ENCODE measurements at regions not wholly inside any gene's neighbourhood (a gene's known extent, or its start where the extent isn't known, plus 50 kb on each side); places are given as distances from the start of the nearest gene placed in this dataset.
A peak's percentile ranks its signal among the peaks of the same experiment; 100 is the strongest.

GRCh38 chr1:219039017-219039681 is 134.5 kb upstream of the LYPLAL1 start:
- Histone ChIP-seq H3K4me3 (ENCODE audit: low read depth, low read length) (no peak overlapping the region), H3K27me3 (ENCODE audit: control insufficient read depth, insufficient read depth, low read length) (no peaks in the 10 kb centered on the region), H3K36me3 (ENCODE audit: control insufficient read depth, insufficient read depth, low read length) (no peaks in the 10 kb centered on the region)
- DNase-seq (ENCODE audit: low read depth) (no peak), FAIRE-seq (no peak)
- TF ChIP-seq CTCF (IDR thresholded peaks at IDR 0.05; ENCODE audit: insufficient read depth, low read length, severe bottlenecking) = no peak

- TF ChIP-seq CTCF (IDR thresholded peaks at IDR 0.05; ENCODE audit: insufficient read depth, low read length, severe bottlenecking) = no peak
- FAIRE-seq (no peak), DNase-seq (ENCODE audit: low read depth) (no peak)
- H3K36me3 ChIP-seq (ENCODE audit: control insufficient read depth, insufficient read depth, low read length) = no peaks in the 10 kb centered on the region
- no peak overlapping the region for H3K4me3 ChIP-seq (ENCODE audit: low read depth, low read length)
- no peaks in the 10 kb centered on the region for H3K27me3 ChIP-seq (ENCODE audit: control insufficient read depth, insufficient read depth, low read length)
Measured at GRCh38 chr1:219039682-219040154, 134.0 kb upstream of the LYPLAL1 start.

- TF ChIP-seq CTCF (IDR thresholded peaks at IDR 0.05; ENCODE audit: insufficient read depth, low read length, severe bottlenecking) = no peak
- FAIRE-seq = no peak
- Histone ChIP-seq H3K4me3 (ENCODE audit: low read depth, low read length) (no peak overlapping the region), H3K27me3 (ENCODE audit: control insufficient read depth, insufficient read depth, low read length) (no peaks in the 10 kb centered on the region), H3K36me3 (ENCODE audit: control insufficient read depth, insufficient read depth, low read length) (no peaks in the 10 kb centered on the region)
- no peak for DNase-seq (ENCODE audit: low read depth)
Measured at GRCh38 chr1:219040291-219040690, 133.4 kb upstream of the LYPLAL1 start.

- Histone ChIP-seq H3K36me3 (ENCODE audit: control insufficient read depth, insufficient read depth, low read length) (no peaks in the 10 kb centered on the region), H3K4me3 (ENCODE audit: low read depth, low read length) (no peak overlapping the region), H3K27me3 (ENCODE audit: control insufficient read depth, insufficient read depth, low read length) (no peaks in the 10 kb centered on the region)
- no peak for TF ChIP-seq CTCF (IDR thresholded peaks at IDR 0.05; ENCODE audit: insufficient read depth, low read length, severe bottlenecking)
- no peak for FAIRE-seq
- peak; percentile 56 for DNase-seq (ENCODE audit: low read depth)
Measured at GRCh38 chr1:219041141-219041540, 132.5 kb upstream of the LYPLAL1 start.

- DNase-seq (ENCODE audit: low read depth) (no peak), FAIRE-seq (no peak)
- TF ChIP-seq CTCF (IDR thresholded peaks at IDR 0.05; ENCODE audit: insufficient read depth, low read length, severe bottlenecking) = no peak
- Histone ChIP-seq H3K4me3 (ENCODE audit: low read depth, low read length) (no peak overlapping the region), H3K36me3 (ENCODE audit: control insufficient read depth, insufficient read depth, low read length) (no peaks in the 10 kb centered on the region), H3K27me3 (ENCODE audit: control insufficient read depth, insufficient read depth, low read length) (no peaks in the 10 kb centered on the region)
Measured at GRCh38 chr1:219041818-219042217, 131.9 kb upstream of the LYPLAL1 start.

GRCh38 chr1:219042769-219043168 is 130.9 kb upstream of the LYPLAL1 start:
- no peak for FAIRE-seq
- Histone ChIP-seq H3K27me3 (ENCODE audit: control insufficient read depth, insufficient read depth, low read length) (no peaks in the 10 kb centered on the region), H3K4me3 (ENCODE audit: low read depth, low read length) (no peak overlapping the region), H3K36me3 (ENCODE audit: control insufficient read depth, insufficient read depth, low read length) (no peaks in the 10 kb centered on the region)
- no peak for DNase-seq (ENCODE audit: low read depth)
- no peak for TF ChIP-seq CTCF (IDR thresholded peaks at IDR 0.05; ENCODE audit: insufficient read depth, low read length, severe bottlenecking)

Measured in bronchial epithelial cell (primary cell).